Testis (tissue), 2 donors: ENCODE measurements at regions not wholly inside any gene's neighbourhood (a gene's known extent, or its start where the extent isn't known, plus 50 kb on each side); places are given as distances from the start of the nearest gene placed in this dataset.

ENCODE experiments used
- POLR2A ChIP-seq: fragments of 450-650 bp; IDR thresholded peaks from one replicate; pipeline ENCODE4 v1.6.1; 2017; ENCODE audit warnings: antibody characterized with exemption, mild to moderate bottlenecking, moderate library complexity
- TF ChIP-seq, protein P1 (sequence below), 3 experiments: fragments of 450-650 bp in 2 of 3; fragments of 200-600 bp in 1 of 3; sonication (generic) in 1 of 3; IDR thresholded peaks; one replicate each; pipeline ENCODE4 v1.5.1; 2016 to 2019; ENCODE audit warnings: antibody characterized with exemption in 3 of 3, mild to moderate bottlenecking in 2 of 3, moderate library complexity in 1 of 3

DNA sequence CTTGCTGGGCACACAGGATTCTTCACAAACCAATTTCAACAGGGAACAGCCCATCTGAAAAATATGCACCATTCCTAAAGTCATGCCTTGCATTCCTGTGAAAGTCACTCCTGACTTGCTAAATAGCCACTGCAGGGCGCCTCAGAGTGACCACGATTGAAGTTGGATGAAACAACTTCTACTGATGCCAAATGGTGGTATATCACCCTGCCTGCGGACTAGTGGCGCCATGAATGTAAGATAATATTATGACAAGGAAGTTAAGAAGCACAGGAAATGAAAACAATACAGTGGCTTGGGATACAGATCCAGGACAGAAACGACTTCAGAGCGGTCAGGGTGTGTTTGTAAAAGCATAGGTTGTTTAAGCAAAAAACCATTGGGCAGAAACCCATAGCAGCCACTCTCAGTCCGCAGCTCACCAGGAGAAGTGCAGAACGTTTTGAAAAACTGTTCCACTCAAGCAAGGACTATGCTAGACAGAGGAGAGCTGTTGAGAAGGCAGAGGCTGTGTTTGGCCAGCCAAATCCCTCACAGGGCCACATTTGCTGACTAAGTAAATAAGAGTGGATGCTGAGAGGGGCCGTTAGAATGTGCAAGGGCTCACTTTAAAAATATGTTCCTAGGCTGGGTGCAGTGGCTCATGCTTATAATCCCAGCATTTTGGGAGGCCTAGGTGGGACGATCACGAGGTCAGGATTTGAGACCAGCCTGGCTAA is 250.4 kb downstream of the PTTG2 start:
- no peak for TF ChIP-seq POLR2A
- TF ChIP-seq, protein P1, sequence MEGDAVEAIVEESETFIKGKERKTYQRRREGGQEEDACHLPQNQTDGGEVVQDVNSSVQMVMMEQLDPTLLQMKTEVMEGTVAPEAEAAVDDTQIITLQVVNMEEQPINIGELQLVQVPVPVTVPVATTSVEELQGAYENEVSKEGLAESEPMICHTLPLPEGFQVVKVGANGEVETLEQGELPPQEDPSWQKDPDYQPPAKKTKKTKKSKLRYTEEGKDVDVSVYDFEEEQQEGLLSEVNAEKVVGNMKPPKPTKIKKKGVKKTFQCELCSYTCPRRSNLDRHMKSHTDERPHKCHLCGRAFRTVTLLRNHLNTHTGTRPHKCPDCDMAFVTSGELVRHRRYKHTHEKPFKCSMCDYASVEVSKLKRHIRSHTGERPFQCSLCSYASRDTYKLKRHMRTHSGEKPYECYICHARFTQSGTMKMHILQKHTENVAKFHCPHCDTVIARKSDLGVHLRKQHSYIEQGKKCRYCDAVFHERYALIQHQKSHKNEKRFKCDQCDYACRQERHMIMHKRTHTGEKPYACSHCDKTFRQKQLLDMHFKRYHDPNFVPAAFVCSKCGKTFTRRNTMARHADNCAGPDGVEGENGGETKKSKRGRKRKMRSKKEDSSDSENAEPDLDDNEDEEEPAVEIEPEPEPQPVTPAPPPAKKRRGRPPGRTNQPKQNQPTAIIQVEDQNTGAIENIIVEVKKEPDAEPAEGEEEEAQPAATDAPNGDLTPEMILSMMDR (IDR thresholded peaks at IDR 0.05), result no peak
